Suppressor macrophage treated with lipopolysaccharide for 1 hour (primary cell): ENCODE measurements at regions not wholly inside any gene's neighbourhood (a gene's known extent, or its start where the extent isn't known, plus 50 kb on each side); places are given as distances from the start of the nearest gene placed in this dataset.
"Not testable (repeated sequence)": the region's sequence is repeated elsewhere in the genome, so short reads cannot be mapped to it uniquely, and the experiment has no call there.

Experiments used
- DNase-seq, 3 donors: peaks; one replicate each; pipeline ENCODE4 v3.0.0-alpha.2; 2020 to 2022

DNA sequence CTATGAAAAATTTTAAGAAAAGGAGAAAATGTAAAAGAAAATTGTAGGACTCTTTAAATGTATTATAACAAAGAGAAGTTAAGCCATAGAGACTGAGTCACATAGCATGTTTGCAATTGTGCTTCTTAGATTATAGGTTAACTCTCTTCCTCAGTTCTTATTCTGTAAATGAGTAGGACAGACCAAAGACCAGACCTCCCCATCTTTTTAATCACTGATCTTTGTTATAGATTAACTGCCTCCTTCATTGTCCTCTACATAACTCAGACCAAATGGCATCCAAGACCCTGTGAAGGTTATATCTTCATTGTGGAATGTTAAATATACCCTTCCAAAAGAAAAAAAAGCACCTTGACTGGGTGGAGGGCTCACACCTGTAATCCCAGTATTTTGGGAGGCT lies 316.9 kb upstream of the LRRTM4 start:
- no peak for DNase-seq

DNA sequence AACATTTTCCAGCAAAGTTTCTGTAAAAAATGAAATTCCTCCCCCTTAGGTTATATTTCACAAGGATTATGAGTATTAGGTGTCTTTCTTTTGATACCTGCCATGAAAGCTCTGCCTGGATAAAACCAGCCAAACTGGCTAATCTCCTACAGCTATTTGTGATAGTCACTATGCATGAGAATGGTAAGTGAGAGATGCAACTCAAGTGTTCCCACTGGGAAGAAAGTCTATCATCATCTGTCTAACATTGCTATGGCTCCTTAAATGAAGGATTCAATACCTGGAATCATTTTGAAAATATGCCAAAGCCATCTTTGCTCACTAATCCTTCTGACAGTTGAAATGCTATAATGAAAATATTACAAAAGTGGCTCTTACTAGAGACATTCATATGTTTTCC lies 339.9 kb upstream of the LRRTM4 start:
- no peak for DNase-seq

DNA sequence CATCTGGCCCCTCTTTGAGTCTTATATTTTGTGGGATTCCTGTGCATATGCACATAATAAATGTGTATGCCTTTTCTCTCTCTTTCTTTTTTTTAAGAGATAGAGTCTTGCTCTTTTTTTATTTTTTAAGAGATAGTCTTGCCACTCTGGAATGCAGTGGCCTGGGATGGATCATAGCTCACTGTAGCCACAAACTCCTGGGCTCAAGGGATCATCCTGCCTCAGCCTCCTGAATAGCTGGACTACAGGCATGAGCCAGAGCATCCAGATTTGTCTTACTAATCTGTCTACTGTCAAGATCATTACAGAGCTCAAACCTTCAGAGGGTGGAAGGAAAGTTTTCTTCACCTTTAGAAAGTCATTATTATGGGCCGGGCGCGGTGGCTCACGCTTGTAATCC lies 342.2 kb upstream of the LRRTM4 start:
- no peak for DNase-seq

DNA sequence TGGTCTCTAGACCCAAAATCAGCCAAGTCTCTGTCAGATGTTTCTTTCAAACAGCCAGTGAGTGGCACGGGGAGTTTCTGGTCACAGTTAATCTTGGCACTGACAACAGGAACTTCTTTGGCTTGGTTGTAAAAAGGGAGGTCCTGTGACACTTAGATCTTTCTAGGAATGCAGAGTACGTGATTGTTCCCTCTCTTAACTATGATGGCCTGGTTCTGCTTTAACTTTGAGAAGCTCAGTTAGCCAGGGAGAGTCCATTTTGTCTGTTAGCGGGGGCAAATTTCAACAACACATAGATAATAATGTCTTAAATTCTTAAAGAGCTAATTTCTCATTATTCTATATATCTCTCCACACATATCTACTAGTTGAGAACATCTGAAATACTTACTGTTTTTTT lies 344.5 kb upstream of the LRRTM4 start:
- DNase-seq: no peak

DNA sequence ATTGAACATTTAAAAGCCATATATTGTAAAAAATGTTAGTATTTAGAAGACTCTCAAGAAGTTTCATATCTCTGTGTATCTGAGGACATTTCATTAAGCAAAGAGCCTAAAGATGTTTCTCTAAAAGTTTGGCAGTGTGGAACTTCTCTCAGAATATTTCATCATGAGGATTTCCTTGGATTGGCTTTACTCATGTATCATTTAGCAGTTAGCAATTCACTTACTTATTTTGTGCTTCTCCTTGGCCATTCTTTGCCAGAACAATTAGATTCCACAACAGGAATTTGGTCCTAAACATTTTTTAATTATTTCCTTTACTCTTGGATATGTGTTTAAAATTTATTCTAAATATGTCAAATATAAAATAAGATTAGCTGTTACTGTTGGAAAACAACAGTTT lies 345.0 kb upstream of the LRRTM4 start:
- DNase-seq: no peak

DNA sequence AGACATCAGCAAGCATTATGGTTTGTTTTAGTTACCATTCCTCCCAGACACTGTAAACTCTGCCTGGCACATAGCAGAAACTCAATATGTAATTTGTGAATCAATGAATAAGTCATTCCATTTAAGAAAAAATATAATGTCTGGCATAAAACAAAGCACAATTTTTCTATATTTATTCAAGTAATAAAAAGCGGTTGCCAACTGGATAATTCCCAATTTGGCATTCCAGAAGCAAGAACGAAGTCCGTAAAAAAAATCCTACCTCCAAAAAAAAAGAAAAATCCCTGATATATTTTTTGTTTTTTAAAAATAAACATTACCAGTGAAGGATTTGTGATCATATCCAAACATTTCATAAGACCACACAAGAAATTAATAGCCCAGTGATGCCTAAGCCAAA lies 351.3 kb upstream of the LRRTM4 start:
- no peak for DNase-seq

DNA sequence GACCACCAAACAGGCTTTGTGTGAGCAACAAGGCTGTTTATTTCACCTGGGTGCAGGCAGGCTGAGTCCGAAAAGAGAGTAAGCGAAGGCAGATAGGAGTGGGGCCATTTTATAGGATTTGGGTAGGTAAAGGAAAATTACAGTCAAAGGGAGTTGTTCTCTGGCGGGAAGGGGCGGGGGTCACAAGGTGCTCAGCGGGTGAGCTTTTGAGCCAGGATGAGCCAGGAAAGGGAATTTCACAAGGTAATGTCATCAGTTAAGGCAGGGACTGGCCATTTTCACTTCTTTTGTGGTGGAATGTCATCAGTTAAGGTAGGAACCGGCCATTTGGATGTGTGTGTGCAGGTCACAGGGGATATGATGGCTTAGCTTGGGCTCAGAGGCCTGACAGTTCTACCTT lies 378.0 kb upstream of the LRRTM4 start:
- DNase-seq: not testable (repeated sequence)

DNA sequence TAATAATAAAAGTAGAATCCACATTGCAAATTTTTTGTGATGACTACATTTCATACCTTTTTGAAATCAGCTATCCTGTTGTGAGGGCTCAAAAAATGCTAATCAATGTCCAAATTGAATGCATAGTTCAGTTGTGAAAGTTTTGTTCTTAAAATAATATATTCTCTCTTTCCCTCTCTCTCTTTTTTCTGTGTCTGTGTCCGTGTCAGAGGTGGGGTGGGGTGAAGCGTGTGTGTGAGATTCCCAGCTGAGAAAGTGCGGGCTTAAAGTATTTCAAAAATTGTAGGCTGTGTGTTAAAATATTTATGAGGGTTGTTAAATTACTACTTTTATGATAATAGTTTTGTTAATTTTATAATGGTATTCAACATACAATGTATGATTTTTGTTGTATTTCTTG lies 388.0 kb upstream of the LRRTM4 start:
- DNase-seq: no peak

DNA sequence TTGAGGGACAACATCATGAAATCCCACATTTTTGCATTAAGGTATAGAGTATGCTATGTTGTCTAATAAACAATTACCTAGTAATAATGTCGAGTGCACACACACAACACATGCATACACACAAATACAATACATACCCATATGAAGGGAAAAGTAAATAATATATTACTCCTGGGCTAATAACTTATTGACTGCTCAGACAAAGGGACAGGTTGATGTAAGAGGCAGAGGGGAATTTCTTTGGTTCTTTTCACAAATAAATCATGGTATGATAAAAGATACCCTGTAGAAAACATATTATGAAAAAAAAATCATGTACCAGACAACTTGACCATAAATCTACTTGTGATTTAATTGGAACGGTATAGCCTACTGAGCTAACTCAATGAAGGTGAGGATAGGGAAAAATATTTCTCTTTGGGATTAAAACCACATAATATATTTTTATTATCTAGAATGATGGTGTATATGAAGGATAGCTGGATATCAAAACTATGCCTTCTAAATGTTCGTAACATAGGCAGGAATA lies 398.7 kb upstream of the LRRTM4 start:
- no peak for DNase-seq

DNA sequence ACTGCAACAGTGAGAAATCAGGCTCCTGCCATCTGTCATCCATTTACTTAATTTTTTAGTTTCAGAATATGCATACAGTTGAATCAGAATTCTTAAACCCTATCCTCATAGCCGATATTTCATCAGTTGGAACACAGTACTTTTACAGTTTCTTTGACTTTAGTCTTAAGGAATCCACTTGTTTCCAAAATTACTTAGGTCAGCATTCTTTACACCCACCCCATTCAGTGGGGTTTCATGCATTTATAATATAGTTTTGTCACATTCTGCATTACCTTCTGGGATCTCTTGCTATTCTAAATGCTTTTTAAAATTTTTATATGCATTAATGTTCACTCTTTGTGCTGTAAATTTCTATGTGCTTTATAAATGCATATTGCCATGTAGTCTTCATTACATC lies 400.4 kb upstream of the LRRTM4 start:
- no peak for DNase-seq

DNA sequence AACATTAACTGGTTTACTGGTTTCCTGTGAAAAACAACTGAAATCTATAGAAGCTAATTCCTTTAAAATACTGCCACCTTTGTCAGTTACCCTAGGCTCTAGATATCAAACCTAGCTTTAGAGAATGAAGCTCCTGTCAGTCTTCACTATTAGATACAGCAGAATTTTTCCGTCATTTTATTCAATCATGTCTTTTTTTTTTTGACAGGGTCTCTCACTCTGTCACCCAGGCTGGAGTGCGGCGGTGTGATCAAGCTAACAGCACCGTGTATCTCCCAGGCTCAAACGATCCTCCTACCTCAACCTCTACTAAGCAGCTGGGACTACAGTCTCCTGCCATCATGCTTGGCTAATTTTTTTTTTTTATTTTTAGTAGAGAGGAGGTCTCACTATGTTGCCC lies 415.2 kb upstream of the LRRTM4 start:
- no peak for DNase-seq

DNA sequence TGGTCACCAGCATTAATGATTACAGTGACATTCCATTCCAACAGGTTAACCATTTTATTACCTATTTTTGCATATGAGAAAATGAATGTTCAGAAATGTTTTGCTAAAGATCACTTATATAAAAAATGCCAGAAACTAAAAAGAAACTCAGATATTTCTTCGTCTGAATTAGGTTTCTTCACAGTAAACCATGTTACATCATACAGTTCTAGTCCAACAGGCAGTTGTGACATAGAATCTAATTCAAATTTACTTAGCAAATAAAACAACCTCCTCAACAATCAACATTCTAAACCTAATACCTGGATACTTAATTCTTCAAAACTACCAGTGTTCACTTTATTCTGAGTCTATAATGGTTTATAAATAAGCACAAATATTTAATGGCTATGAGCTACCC lies 416.3 kb upstream of the LRRTM4 start:
- no peak for DNase-seq

DNA sequence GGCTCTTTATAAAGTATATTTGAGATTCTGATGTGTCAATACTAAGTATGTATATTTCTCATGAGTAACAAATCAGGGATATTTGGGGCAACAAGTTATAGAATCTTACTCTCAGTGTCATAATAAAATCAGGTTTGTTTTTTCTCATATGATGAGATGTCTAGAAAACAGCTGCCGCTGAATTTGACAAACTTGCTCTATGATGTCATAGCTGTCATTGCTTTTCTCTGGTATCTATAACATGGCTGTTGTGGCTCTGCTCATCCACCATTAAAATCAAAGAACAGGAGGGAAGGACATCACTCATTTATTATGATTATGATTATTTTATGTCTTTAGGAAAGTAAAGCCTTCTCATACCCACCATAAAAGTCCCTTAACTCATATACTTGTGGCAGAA lies 417.2 kb upstream of the LRRTM4 start:
- DNase-seq: no peak

DNA sequence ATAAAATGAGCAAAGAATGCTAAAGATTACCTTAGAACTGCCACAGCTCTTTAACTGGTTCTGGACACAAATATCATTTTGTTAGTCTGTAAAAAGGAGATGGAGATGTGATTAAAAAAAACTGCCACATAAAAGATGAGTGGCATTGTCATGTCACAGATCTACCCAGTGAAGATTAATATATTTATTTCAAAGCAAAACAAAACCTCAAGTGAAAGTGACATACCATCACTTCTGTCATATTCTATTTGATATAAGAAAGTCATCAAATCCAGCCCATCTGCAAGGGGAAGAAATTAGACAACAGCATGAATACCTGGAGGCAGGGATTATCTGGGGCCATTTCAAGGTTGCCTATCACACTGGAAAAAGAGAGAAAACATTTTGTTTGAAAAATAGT lies 417.6 kb upstream of the LRRTM4 start:
- DNase-seq: no peak

DNA sequence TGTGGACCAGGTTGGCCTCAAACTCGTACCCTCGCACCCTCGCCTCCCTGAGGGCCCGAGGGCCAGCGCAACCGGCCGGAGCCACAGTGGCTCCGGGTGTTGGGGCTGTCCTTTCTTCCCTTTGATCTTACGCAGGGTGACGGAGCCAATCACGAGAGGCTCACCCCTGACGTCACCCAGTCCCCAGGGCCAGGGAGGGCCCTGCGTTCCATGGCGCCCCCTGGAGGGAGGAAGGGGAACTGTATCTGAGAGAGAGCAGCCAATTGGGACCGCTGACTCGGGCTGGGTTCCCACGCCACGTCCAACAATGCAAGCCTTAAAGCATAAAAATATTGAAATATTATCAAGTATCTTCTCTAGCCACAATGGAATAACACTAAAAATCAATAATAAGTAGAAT lies 432.8 kb upstream of the LRRTM4 start:
- no peak for DNase-seq

DNA sequence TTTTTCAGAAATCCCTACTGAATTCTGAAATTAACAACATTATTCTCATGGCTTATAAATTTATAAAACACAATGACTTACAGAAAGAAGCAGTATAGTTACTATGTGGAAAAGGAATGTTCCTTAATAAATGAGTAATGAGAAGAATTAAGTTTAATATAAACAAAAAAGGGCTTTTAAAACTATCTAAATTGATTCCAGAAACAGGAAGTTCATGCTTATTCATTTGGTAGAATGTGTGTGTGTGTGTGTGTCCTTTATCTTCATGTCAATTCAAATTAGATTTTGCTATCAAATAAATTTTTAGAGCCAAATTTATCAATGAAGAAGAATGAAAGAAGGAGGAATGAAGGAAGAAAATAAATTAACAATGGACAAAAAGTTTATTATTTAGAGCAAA lies 440.8 kb upstream of the LRRTM4 start:
- no peak for DNase-seq

DNA sequence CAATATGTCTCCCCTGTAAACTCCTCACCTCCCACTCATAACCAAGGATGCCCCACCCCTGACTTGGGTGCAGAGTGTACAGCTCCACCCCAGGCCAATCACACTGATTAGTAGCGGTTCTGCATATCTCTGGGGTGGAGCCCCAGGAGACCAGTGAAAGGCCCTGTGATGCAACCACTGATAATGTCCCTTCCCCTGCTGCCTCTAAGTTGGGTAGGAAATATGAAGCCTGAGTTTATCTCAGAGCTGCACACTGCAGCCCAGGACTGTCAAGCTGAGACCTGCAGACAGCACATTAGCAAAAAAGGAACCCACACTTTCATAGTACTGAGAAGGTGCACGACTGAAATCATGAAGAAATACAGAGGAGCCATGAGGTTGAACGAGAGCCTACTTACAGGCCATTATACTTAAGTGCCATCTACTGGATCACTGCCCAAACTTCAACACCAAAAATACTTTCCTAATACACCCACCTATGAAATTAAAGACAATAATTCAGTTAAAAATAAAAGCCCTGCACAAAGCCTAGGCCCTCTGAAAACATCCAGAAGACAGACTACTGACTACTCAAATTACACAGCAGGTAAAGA lies 455.4 kb upstream of the LRRTM4 start:
- DNase-seq: no peak

DNA sequence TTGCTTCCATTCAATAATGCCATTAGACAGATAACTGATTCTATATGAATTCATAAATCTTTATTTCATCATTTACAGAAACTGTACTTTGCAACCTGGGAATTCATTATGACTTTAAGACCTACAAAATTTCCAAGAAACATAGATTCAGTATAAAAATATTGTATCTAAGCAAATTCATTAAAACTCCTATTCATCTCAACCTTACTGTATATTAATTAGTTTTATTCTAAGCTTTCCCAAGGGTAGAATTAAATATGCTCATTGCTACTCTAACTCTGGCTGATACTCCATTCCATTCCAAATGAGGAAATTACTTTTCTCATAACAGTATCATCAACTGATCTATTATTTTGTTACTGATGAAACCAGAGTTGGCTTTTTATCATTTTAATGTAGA lies 473.0 kb upstream of the LRRTM4 start:
- no peak for DNase-seq

DNA sequence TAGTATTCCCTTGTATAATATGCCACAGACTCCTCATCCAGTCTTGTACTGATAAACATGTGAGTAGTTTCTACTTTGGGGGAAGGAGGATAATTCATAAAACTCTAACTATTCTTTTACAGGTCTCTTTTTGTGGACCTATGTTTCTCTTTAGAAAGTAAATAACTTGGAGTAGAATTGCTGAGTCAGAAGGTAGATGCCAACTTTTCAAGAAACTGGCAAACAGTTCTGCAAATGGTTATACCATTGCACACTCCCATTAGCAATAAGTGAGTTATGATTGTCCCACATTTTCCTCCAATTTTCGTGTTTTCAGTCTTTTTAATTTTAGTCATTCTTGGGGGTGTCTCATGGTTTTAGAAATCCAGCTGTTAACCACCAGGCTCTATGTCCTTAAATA lies 477.2 kb upstream of the LRRTM4 start:
- DNase-seq: no peak

DNA sequence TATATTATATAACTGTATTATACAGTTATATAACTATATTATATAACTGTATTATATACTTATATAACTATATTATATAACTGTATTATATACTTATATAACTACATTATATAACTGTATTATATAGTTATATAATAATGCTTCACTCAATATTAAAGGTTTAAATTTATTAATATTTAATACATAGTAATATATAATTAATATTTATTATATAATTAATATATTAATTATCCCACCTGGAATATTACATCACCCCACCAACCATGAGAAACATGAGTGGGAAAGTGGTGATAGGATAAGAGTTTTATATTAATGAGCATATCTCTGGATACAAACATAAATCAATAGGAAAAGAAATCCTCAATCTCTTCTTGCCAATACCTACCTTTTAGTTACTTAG lies 487.1 kb upstream of the LRRTM4 start:
- no peak for DNase-seq

DNA sequence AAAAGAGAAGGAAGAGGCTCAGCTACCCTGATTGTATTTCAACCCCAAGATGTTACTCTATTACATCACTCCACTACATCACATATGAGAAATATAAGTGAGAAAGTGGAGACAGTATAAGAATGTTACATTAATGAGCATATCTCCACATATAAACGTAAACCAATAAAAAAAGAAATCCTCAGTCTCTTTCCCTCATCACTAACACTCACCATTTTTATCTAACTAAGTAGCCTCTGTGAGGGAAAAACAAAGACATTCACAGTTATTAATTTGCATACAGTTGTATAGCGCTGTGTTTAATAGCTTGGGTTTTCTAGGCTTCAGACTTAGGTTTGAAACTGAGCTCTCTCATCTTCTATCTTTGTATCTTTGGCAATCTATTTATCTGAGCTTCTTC lies 489.1 kb upstream of the LRRTM4 start:
- DNase-seq: no peak

DNA sequence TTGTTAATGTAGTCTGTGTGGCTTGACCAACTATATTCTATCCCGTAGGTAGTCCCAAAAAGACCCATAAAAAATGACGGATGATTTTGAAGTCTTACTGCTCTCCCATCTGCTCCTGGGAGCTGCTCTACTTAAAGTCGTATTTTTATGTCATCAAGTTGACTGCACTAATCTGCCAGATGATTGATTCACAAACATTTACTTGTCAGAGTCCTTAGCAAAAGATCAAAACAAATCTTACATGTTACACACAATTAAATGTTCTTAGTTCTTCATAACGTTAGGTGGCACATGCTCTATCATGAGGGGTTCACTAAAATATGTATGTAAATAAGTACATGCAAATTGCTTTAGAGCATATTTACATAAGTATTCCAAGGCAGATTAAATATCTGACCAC lies 498.3 kb upstream of the LRRTM4 start:
- DNase-seq: no peak

DNA sequence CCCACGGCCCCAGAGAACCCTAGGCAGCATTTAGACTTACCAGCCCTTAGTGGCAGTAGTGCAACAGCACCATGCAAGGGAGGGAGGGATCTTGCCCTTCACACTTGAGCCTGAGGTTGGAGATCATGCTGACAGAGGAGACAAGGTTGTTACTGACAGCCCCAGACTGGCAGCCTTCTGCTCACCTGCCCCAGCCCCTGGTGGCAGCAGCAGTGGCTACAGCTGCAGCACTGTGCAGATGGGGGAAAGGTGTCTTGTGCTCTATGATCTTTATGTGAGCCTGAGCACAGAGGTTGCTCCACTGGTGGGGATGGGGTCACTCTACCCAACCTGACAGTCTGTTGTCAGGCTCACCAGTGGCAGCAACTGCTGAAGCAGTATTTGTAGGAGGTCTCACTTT lies 501.2 kb upstream of the LRRTM4 start:
- no peak for DNase-seq

DNA sequence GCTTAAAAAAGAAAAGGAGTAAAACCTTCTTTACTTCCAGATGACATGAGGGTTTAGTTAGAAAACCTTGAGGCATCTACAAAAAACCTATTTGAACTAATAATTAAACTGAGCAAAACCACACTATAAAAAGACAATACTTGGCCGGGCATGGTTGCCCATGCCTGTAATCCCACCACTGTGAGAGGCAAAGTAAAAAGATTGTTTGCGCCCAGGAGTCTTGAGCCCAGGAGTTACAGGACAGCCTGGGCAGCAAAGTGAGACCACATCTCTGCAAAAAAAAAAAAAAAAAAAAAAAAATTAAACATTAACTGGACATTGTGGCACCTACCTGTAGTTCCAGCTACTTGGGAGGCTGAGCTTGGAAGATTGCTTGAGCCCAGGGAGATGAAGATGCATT lies 502.8 kb upstream of the LRRTM4 start:
- DNase-seq: no peak

DNA sequence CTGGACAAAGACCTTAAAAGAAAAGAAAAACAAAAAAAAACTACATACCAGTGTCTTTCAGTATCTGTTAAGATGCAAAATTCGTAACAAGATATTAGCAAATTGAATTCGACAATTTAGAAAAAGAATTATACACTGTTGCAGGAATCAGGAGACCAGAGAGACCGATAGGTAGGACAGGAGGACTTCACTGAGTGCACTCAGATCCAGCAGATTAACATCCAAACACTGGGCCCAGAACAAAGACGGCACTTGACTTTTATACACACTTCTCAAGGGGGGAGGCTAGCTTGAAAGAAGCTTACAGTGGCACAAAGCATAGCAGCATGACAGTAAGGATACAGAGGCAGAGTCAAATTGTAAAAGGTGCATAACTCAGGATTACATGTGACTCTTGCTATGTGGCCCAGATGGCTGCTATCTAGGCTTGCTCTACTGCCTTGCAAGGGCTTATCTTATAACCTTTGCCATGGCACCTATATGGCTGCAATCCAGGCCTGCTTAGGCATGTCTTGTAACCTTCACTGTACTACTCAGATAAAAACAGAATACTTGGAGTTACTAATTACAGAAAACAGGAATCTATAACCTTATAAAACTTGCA lies 507.3 kb upstream of the LRRTM4 start:
- no peak for DNase-seq
